ENCODE measurements at regions not wholly inside any gene's neighbourhood (a gene's known extent, or its start where the extent isn't known, plus 50 kb on each side); places are given as distances from the start of the nearest gene placed in this dataset.
"Not testable (repeated sequence)": the region's sequence is repeated elsewhere in the genome, so short reads cannot be mapped to it uniquely, and the experiment has no call there.

DNA sequence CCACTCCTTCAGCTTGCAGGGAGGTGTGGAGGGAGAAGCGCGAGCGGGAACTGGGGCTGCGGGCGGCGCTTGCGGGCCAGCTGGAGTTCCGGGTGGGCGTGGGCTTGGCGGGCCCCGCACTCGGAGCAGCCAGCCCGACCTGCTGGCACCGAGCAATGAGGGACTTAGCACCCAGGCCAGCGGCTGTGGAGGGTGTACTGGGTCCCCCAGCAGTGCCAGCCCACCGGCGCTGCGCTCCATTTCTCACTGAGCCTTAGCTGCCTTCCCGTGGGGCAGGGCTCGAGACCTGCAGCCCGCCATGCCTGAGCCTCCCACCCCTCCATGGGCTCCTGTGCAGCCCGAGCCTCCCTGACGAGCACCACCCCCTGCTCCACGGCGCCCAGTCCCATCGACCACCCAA is 53.2 kb upstream of the SGCG start:
- TF ChIP-seq POLR2A (IDR thresholded peaks at IDR 0.05; ENCODE audit: borderline replicate concordance, extremely low read depth, insufficient read depth, insufficient read length); EZH2 (IDR thresholded peaks at IDR 0.05); EZH2phosphoT487 (IDR thresholded peaks at IDR 0.05; ENCODE audit: borderline replicate concordance); SIN3A (IDR thresholded peaks at IDR 0.05; ENCODE audit: low read depth); ZBTB33 (IDR thresholded peaks at IDR 0.05; ENCODE audit: extremely low read depth, insufficient replicate concordance, low read length); EGR1 (IDR thresholded peaks at IDR 0.05; ENCODE audit: low read depth); RAD21 (IDR thresholded peaks at IDR 0.05; ENCODE audit: low read depth); ZNF274 (IDR thresholded peaks at IDR 0.05; ENCODE audit: low read depth, low read length); TCF7L2 (IDR thresholded peaks at IDR 0.05; ENCODE audit: borderline replicate concordance, extremely low read depth, insufficient read depth, insufficient read length); POLR2AphosphoS5 (IDR thresholded peaks at IDR 0.05; ENCODE audit: low read depth, low read length); SP1 (IDR thresholded peaks at IDR 0.05; ENCODE audit: low read depth): not testable (repeated sequence)
- TF ChIP-seq, protein P1, sequence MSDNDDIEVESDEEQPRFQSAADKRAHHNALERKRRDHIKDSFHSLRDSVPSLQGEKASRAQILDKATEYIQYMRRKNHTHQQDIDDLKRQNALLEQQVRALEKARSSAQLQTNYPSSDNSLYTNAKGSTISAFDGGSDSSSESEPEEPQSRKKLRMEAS (IDR thresholded peaks at IDR 0.05), result not testable (repeated sequence)
- TF ChIP-seq, protein P2, sequence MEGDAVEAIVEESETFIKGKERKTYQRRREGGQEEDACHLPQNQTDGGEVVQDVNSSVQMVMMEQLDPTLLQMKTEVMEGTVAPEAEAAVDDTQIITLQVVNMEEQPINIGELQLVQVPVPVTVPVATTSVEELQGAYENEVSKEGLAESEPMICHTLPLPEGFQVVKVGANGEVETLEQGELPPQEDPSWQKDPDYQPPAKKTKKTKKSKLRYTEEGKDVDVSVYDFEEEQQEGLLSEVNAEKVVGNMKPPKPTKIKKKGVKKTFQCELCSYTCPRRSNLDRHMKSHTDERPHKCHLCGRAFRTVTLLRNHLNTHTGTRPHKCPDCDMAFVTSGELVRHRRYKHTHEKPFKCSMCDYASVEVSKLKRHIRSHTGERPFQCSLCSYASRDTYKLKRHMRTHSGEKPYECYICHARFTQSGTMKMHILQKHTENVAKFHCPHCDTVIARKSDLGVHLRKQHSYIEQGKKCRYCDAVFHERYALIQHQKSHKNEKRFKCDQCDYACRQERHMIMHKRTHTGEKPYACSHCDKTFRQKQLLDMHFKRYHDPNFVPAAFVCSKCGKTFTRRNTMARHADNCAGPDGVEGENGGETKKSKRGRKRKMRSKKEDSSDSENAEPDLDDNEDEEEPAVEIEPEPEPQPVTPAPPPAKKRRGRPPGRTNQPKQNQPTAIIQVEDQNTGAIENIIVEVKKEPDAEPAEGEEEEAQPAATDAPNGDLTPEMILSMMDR (IDR thresholded peaks at IDR 0.05 in 2 of 3, conservative IDR thresholded peaks at IDR 0.05 in 1 of 3; ENCODE audit: borderline replicate concordance in 1 of 3, insufficient read depth in 1 of 3, low read depth in 2 of 3, low read length in 2 of 3), result not testable (repeated sequence)
- TF ChIP-seq, protein P3, sequence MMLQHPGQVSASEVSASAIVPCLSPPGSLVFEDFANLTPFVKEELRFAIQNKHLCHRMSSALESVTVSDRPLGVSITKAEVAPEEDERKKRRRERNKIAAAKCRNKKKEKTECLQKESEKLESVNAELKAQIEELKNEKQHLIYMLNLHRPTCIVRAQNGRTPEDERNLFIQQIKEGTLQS (IDR thresholded peaks at IDR 0.05), result not testable (repeated sequence)

Data from HCT116 (cell line).